Mesodermal cell (in vitro differentiated cells): ENCODE measurements at regions not wholly inside any gene's neighbourhood (a gene's known extent, or its start where the extent isn't known, plus 50 kb on each side); places are given as distances from the start of the nearest gene placed in this dataset.

ENCODE experiments used
- H3K27ac ChIP-seq: 2 replicates; pipeline ENCODE4 v1.7.0; 2013; ENCODE audit warnings: mild to moderate bottlenecking, low read depth, low read length, moderate library complexity; ENCODE audit not compliant: severe bottlenecking
- H3K36me3 ChIP-seq: 2 replicates; pipeline ENCODE4 v1.7.1; 2013; ENCODE audit warnings: mild to moderate bottlenecking, low read length, moderate library complexity; ENCODE audit not compliant: control insufficient read depth, insufficient read depth
- H3K4me1 ChIP-seq: one replicate; pipeline ENCODE4 v1.7.1; 2013; ENCODE audit warnings: mild to moderate bottlenecking, low read length; ENCODE audit not compliant: insufficient read depth, control insufficient read depth, poor library complexity, severe bottlenecking
- H3K4me3 ChIP-seq: 2 replicates; pipeline ENCODE4 v1.7.0; 2013; ENCODE audit warnings: low read length, control low read depth, mild to moderate bottlenecking; ENCODE audit not compliant: insufficient read depth, poor library complexity, severe bottlenecking; ENCODE audit errors: extremely low read depth
- H3K9me3 ChIP-seq: 2 replicates; pipeline ENCODE4 v1.7.1; 2013; ENCODE audit warnings: mild to moderate bottlenecking, low read length, moderate library complexity; ENCODE audit not compliant: control insufficient read depth
- WGBS, 2 experiments: methylation state at CpG; one replicate each; pipeline ENCODE4 v1.1.5; 2013; ENCODE audit warnings: missing lambda C conversion rate in 2 of 2; ENCODE audit not compliant: insufficient coverage in 2 of 2; 5-methylcytosine and 5-hydroxymethylcytosine counted together

DNA sequence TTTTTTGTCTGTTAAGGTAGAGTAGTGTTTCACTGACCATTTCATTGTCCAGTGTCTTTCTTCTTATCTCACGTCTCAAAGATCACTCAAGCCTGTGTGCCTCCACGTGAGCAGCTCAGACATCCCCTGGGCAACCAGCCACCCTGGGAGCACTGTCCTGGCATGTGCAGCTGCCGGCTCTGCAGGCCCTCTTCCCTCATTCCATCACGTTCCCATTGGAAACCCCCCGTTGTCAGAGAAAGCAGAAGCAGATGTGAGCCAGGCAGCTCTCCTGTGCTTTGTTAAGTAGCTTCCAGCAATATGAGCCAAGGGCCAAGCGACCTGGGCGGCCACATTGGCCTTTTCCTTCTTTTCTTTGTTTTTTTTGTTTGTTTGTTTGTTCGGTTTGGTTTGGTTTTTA lies 233.2 kb upstream of the SYNDIG1 start:
- Histone ChIP-seq H3K9me3 (no peaks in the 10 kb centered on the region), H3K4me1 (no peaks in the 10 kb centered on the region), H3K27ac (no peak overlapping the region), H3K36me3 (no peaks in the 10 kb centered on the region), H3K4me3 (no peak overlapping the region)
- 64 to 78% methylated on average over 4 of the region's 8 CpGs for WGBS, 2 experiments

DNA sequence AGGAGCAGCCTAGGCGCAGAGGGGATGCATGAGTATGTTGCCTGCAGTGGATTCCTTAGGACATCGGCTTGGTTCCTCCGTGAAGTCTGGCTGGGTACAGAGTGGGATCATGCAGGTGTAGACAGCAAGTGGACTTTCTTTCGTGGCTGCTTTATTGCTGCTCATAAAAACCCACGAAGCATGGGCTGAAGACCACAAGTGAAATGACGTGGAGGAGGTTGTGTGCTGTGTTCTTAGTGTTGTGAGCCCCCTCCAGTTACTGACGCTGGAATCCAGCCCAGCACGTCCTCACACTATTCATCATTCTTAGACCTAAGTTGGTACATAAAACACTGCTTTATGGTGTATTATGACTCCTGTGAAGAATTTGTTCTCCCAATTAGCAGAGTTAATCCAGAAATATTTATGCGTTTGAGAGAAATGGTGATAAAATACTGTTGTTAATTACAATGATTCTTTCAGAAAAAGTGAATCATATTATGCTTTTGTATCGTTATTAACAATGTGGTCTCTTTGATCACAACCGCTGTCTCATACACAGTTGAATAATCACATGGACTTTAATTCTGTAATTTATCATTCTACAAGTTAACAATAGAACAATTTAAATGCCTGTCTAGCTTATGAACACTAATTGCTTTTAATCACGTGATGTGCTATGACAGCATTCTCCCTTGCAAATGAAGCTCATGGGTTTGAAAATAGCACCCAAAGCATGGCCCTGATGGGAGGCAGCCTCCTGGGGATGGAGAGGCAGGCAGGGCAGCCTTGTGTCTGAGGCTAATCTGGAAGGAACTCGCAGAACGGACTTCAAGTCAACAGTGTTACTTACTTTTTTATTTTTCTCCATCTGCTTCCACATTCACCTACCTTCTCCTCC lies 233.9 kb upstream of the SYNDIG1 start:
- no peak overlapping the region for H3K4me3 ChIP-seq
- H3K36me3 ChIP-seq: no peaks in the 10 kb centered on the region
- no peak overlapping the region for H3K27ac ChIP-seq
- WGBS, 2 experiments: 95 to 96% methylated on average over 5 to 6 of the region's 14 CpGs
- H3K9me3 ChIP-seq: no peaks in the 10 kb centered on the region
- no peaks in the 10 kb centered on the region for H3K4me1 ChIP-seq

DNA sequence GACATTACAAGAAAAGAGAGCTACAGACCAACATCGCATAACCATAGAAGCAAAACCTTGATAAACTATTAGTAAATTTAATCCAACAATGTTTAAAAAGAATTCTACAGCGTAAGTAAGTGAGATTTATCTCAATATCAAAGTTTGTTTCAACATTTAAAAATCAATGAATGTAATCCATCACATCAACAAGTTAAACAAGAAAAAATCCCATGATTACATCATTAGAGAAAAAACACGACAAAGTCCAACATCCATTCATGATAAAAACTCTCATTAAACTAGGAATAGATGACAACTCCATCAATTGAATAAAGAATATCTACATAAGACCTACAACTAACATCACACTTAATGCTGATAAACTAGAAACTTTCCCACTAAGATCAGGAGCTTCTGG lies 239.0 kb upstream of the GGTLC1 start:
- Histone ChIP-seq H3K4me1 (no peaks in the 10 kb centered on the region), H3K4me3 (no peak overlapping the region), H3K9me3 (no peaks in the 10 kb centered on the region), H3K27ac (no peak overlapping the region), H3K36me3 (no peaks in the 10 kb centered on the region)
- WGBS, 2 experiments: 83 to 100% methylated on average over 1 of the region's 3 CpGs

DNA sequence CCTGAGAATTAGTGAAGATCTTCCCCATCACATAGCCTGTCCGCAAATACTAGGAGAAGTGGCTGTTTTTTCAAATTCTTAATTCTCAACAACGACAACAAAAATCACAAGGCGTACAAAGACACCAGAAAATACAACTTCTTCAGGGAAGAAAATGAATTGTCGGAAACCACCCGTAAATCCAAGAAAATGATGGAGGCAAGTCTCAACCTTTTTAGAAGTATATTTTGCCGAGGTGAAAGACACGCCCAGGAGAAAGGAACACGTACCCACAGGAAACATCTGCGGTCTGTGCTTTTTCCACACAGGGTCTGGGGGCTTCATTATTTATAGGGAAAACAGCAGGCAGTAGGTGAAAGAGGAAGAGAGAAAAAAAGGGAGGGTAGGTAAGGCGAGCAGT lies 223.9 kb upstream of the GGTLC1 start:
- no peak overlapping the region for H3K27ac ChIP-seq
- WGBS, 2 experiments: 82 to 84% methylated on average over 3 to 7 of the region's 10 CpGs
- H3K4me3 ChIP-seq: no peak overlapping the region
- no peaks in the 10 kb centered on the region for H3K36me3 ChIP-seq
- no peaks in the 10 kb centered on the region for H3K9me3 ChIP-seq
- peaks cover 4% of the 10 kb centered on the region for H3K4me1 ChIP-seq

DNA sequence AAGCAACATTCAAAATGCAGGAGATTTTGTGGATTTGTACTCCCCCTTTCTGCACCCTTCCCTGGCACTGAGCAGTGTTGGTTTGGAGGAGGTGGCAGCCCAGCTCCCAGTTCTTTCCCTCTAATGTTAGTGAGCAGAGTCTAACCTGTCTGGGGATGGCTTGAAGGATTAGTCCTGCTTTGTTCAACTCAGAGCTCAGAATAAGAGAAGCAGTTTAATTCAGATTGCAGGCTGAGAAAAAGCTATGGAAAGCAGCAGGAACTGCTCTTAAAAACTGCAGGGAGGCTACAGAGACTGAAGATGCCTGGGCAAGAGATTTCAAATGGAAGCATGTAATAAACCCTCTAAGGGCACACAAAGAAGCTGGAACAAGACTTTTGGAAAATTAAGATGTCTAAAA lies 223.4 kb upstream of the GGTLC1 start:
- no peak overlapping the region for H3K4me3 ChIP-seq
- H3K9me3 ChIP-seq: no peaks in the 10 kb centered on the region
- H3K36me3 ChIP-seq: no peaks in the 10 kb centered on the region
- H3K27ac ChIP-seq: no peak overlapping the region
- peaks cover 4% of the 10 kb centered on the region for H3K4me1 ChIP-seq

DNA sequence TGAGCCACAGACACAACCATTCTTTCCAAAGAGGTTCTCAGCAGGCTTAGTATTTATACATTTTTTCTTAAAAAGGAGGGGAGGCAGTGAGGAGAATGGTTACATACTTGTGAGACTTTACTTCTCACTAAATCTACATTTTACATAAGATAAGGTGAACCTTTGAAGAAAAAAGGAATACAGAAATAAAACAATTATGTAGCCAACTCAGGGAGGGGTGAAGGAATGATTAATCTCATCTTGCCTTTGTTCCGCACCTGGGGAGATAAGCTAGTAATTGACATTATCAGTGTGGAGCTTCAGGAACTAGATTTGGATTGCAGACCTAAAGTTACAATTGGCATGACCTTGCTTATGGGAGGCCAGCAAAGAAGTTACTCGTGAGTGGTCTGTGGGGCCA lies 221.8 kb upstream of the GGTLC1 start:
- H3K27ac ChIP-seq: no peak overlapping the region
- 85 to 100% methylated on average over 2 of the region's 2 CpGs for WGBS, 2 experiments
- H3K36me3 ChIP-seq: no peaks in the 10 kb centered on the region
- H3K4me1 ChIP-seq: peaks cover 4% of the 10 kb centered on the region
- H3K9me3 ChIP-seq: no peaks in the 10 kb centered on the region
- no peak overlapping the region for H3K4me3 ChIP-seq

DNA sequence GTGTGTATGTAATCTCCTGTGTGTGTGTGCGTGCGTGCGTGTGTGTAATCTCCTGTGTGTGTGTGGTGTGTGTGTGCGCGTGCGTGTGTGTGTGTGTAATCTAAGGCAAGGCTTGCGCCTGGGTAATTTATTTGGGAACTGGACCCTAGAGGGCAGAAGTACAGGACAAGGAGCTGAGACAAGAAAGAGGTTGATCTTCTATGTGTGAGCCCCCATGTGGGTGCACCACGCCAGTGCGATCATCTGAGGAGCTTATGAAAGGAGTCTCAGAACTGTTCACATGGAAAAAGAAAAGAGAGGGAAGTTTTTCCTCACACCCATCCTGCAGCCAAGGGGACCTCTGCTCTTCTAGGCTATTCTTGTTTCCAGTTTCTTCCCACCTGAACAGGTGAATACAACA lies 220.1 kb upstream of the GGTLC1 start:
- no peaks in the 10 kb centered on the region for H3K9me3 ChIP-seq
- WGBS, 2 experiments: 94 to 95% methylated on average over 4 to 6 of the region's 9 CpGs
- no peaks in the 10 kb centered on the region for H3K36me3 ChIP-seq
- peaks cover 4% of the 10 kb centered on the region for H3K4me1 ChIP-seq
- H3K4me3 ChIP-seq: no peak overlapping the region
- no peak overlapping the region for H3K27ac ChIP-seq

DNA sequence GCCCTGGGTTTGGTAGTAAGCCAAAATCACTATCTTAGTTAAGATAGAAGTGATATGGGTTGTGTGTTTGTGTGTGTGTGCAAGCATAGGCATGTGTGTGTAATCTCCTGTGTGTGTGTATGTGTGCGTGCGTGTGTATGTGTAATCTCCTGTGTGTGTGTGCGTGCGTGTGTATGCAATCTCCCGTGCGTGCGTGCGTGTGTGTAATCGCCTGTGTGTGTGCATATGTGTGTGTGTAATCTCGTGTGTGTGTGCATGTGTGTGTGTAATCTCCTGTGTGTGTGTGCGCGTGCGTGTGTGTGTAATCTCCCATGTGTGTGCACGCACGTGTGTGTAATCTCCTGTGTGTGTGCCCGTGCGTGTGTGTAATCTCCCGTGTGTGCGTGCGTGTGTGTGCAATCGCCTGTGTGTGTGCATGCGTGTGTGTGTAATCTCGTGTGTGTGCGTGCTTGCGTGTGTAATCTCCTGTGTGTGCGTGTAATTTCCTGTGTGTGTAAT lies 219.3 kb upstream of the GGTLC1 start:
- Histone ChIP-seq H3K27ac (no peak overlapping the region), H3K4me3 (no peak overlapping the region), H3K36me3 (no peaks in the 10 kb centered on the region), H3K9me3 (no peaks in the 10 kb centered on the region), H3K4me1 (peaks cover 2% of the 10 kb centered on the region)
- 75 to 97% methylated on average over 4 to 22 of the region's 26 CpGs for WGBS, 2 experiments

DNA sequence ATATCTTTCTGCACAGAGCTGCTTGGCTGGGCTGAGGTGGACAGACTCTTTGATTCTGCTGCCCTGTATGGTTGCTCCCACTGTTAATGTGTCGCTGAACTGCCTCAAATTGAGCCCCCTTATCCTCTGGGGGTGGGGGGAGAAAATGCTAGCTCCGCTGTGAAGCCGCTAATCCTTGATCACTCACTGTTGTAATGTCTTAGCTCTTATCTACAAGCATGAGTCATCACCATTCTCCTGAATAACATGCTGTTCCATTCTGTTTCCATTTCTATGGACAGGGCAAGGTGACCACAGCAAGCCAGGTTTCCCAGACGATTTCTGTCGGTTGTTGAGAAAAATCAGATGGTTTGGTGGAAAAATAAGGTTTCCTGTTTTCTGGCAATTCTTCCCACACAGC lies 218.4 kb upstream of the GGTLC1 start:
- no CpG with 5 or more reads among the region's 5 CpGs for WGBS, 2 experiments
- Histone ChIP-seq H3K4me3 (no peak overlapping the region), H3K4me1 (no peaks in the 10 kb centered on the region), H3K27ac (no peak overlapping the region), H3K9me3 (no peaks in the 10 kb centered on the region), H3K36me3 (no peaks in the 10 kb centered on the region)

DNA sequence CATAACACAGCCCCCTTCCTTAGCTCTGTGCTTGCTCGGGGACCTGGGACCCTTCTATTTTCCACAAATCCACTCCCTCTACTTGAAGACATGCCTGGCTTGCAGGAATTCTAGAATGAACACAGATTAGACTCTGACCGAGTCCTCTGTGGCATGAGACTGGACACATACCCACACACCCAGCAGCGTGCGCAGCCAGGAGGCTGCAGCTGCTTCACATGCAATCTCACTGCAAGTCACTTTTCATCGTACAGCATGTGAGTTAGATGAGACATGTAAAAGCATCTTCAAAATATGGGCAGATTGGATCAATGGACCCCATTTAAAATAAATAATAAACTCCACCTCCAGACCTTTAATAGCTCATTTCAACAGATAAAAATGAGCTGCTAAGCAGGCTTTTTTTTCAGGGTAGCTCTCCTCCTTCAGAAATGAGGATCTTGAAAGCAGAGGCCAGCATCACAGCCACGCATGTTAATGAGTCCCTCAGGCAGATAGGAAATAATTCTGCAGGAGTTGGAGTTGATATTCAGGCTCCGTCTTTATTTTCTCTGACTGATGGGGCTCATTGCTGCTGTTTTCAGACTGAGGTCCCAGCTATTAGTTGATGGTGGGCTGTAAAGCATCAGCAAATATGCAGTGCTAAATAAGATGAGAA lies 215.1 kb upstream of the GGTLC1 start:
- Histone ChIP-seq H3K4me3 (no peak overlapping the region), H3K27ac (no peak overlapping the region), H3K4me1 (no peaks in the 10 kb centered on the region), H3K9me3 (no peaks in the 10 kb centered on the region), H3K36me3 (no peaks in the 10 kb centered on the region)
- WGBS, 2 experiments: 63 to 94% methylated on average over 2 to 5 of the region's 7 CpGs

DNA sequence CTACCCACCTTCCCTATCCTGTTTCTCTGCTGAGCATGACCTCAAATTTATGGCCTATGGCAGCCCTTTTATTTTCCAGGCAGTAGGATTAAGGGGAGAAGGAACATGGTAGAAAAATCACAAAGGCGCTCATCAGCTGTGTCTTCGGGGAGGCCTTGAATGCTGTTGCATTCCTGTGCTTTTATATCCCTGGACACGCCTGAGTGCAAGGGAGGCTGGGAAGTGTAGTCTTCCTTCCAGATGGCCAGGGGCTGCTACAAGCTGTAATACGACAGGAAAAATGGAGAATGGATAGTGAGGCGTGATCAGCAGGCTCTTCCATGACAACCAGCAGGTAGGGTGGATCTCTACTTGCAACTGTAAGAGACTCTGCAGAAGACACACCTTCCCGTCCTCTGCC lies 210.9 kb upstream of the GGTLC1 start:
- H3K9me3 ChIP-seq: no peaks in the 10 kb centered on the region

More for the DNA sequence above, 210.9 kb upstream of the GGTLC1 start:
- Histone ChIP-seq H3K4me1 (no peaks in the 10 kb centered on the region), H3K4me3 (no peak overlapping the region), H3K36me3 (no peaks in the 10 kb centered on the region), H3K27ac (no peak overlapping the region)
- WGBS, 2 experiments: 73 to 87% methylated on average over 5 to 6 of the region's 6 CpGs
